HCT116 (cell line): ENCODE measurements at regions not wholly inside any gene's neighbourhood (a gene's known extent, or its start where the extent isn't known, plus 50 kb on each side); places are given as distances from the start of the nearest gene placed in this dataset.

Source experiments
- ATAC-seq: fragments of 200-7000 bp; cut with Tn5 transposase; 2 replicates; pipeline ENCODE4 v1.9.1; 2020; ENCODE audit warnings: mild to moderate bottlenecking, moderate library complexity
- BruUV-seq: library from RNA; stranded (reverse); fragments of 400-500 nt; replicated peaks from 2 replicates; lab custom pipeline; 2021; lab: Mats Ljungman, UMichigan
- CTCF ChIA-PET: fragments of 300-600 bp; sonication (Branson Sonifier 250); formaldehyde crosslinking; loops from one replicate; lab custom pipeline; 2021; ENCODE audit warnings: antibody characterized with exemption; lab: Charles Lee
- POLR2A ChIA-PET: fragments of 300-600, 350-600 bp; sonication (Branson Sonifier 250); formaldehyde crosslinking; loops from one replicate; lab custom pipeline; 2021; ENCODE audit warnings: antibody characterized with exemption; lab: Charles Lee
- RAD21 ChIA-PET, 2 experiments: fragments of 300-600 bp; sonication (Branson Sonifier 250); formaldehyde crosslinking; loops; one replicate each; lab custom pipeline; 2023; ENCODE audit warnings: low total read pairs in 2 of 2; ENCODE audit not compliant: uncharacterized antibody in 2 of 2, unreplicated experiment in 2 of 2, low non-redundant PET in 1 of 2; lab: Charles Lee
- DNase-seq: peaks from one replicate; pipeline ENCODE4 v3.0.0-alpha.2; 2010; ENCODE audit warnings: low read depth, low spot score
- H2AFZ ChIP-seq: fragments of 200-600 bp; shearing (Covaris generic), sonication (generic); 2 replicates; pipeline ENCODE4 v1.6.1; 2017; ENCODE audit warnings: low read depth, mixed run types, mixed read lengths, antibody characterized with exemption, low read length; ENCODE audit not compliant: poor library complexity, severe bottlenecking
- H3K27ac ChIP-seq: 2 replicates; pipeline ENCODE4 v1.5.1; 2012; ENCODE audit warnings: low read depth, low read length
- H3K27me3 ChIP-seq: fragments of 200-600 bp; sonication (generic); 2 replicates; pipeline ENCODE4 v1.6.1; 2016; ENCODE audit warnings: mixed run types, low read length, mixed read lengths; ENCODE audit not compliant: insufficient read depth
- H3K36me3 ChIP-seq, 2 experiments: fragments of 200-500 bp in 1 of 2; fragments of 200-600 bp in 1 of 2; sonication (Bioruptor generic) in 1 of 2; sonication (generic) in 1 of 2; 2 replicates each; pipeline versions ENCODE4 v1.5.1 to v1.6.1; 2014 to 2016; ENCODE audit warnings: low read length in 2 of 2, inconsistent platforms in 1 of 2, mixed read lengths in 1 of 2, mixed run types in 1 of 2; ENCODE audit not compliant: insufficient read depth in 2 of 2, control insufficient read depth in 1 of 2
- H3K4me1 ChIP-seq, 2 experiments: fragments of 200-600 bp in 1 of 2; sonication (generic) in 1 of 2; 2 replicates each; pipeline versions ENCODE4 v1.5.1 to v1.6.1; 2012 to 2017; ENCODE audit warnings: low read length in 2 of 2, inconsistent platforms in 1 of 2, mild to moderate bottlenecking in 1 of 2, mixed read lengths in 1 of 2, mixed run types in 1 of 2, moderate library complexity in 1 of 2; ENCODE audit not compliant: insufficient read depth in 2 of 2, control insufficient read depth in 1 of 2
- H3K4me2 ChIP-seq: fragments of 200-600 bp; sonication (generic); 2 replicates; pipeline ENCODE4 v1.6.1; 2017; ENCODE audit warnings: mixed run types, low read length, mixed read lengths
- H3K4me3 ChIP-seq, 2 experiments: fragments of 200-600 bp in 1 of 2; sonication (generic) in 1 of 2; replicated peaks in 1 of 2; 2 replicates each; pipeline ENCODE4 v1.5.1; 2011 to 2016; ENCODE audit warnings: low read length in 2 of 2, control low read depth in 1 of 2, low read depth in 1 of 2, mild to moderate bottlenecking in 1 of 2, mixed read lengths in 1 of 2, mixed run types in 1 of 2
- H3K79me2 ChIP-seq: fragments of 200-600 bp; sonication (generic); 2 replicates; pipeline ENCODE4 v1.6.1; 2017; ENCODE audit warnings: mild to moderate bottlenecking, mixed run types, low read length, moderate library complexity, mixed read lengths; ENCODE audit not compliant: insufficient read depth
- H3K9ac ChIP-seq: fragments of 200-600 bp; sonication (generic); 2 replicates; pipeline ENCODE4 v1.6.1; 2016; ENCODE audit warnings: low read length, mixed read lengths
- H3K9me2 ChIP-seq: fragments of 200-600 bp; sonication (generic), shearing (Covaris generic); 2 replicates; pipeline ENCODE4 v1.6.1; 2017; ENCODE audit warnings: mixed run types, mild to moderate bottlenecking, moderate library complexity; ENCODE audit not compliant: insufficient read depth
- H3K9me3 ChIP-seq, 2 experiments: fragments of 200-500 bp in 1 of 2; fragments of 200-600 bp in 1 of 2; sonication (Bioruptor generic) in 1 of 2; sonication (generic) in 1 of 2; 2 replicates each; pipeline ENCODE4 v1.6.1; 2014 to 2017; ENCODE audit warnings: low read length in 2 of 2, mixed read lengths in 2 of 2, inconsistent platforms in 1 of 2, low read depth in 1 of 2, mild to moderate bottlenecking in 1 of 2, mixed run types in 1 of 2, moderate library complexity in 1 of 2; ENCODE audit not compliant: control insufficient read depth in 1 of 2, insufficient read depth in 1 of 2
- H4K20me1 ChIP-seq: fragments of 200-600 bp; sonication (generic), shearing (Covaris generic); 2 replicates; pipeline ENCODE4 v1.6.1; 2017; ENCODE audit warnings: mixed run types, mild to moderate bottlenecking, moderate library complexity; ENCODE audit not compliant: insufficient read depth
- CBX3 ChIP-seq: IDR thresholded peaks from 2 replicates; pipeline ENCODE4 v1.6.1; 2012; ENCODE audit warnings: low read depth
- EGR1 ChIP-seq: IDR thresholded peaks from 2 replicates; pipeline ENCODE4 v1.6.1; 2012; ENCODE audit warnings: low read depth
- ELF1 ChIP-seq: IDR thresholded peaks from 2 replicates; pipeline ENCODE4 v1.6.1; 2012; ENCODE audit warnings: low read depth, borderline replicate concordance
- EZH2 ChIP-seq: fragments of 200-600 bp; sonication (generic); IDR thresholded peaks from 2 replicates; pipeline ENCODE4 v1.6.1; 2017; ENCODE audit warnings: antibody characterized with exemption, mixed run types
- EZH2phosphoT487 ChIP-seq: fragments of 200-600 bp; IDR thresholded peaks from 2 replicates; pipeline ENCODE4 v1.6.1; 2018; ENCODE audit warnings: antibody characterized with exemption, borderline replicate concordance
- JUND ChIP-seq: IDR thresholded peaks from 2 replicates; pipeline ENCODE4 v1.6.1; 2012
- POLR2A ChIP-seq: IDR thresholded peaks from 2 replicates; pipeline ENCODE4 v1.7.0; 2011; ENCODE audit warnings: borderline replicate concordance; ENCODE audit not compliant: insufficient read depth, insufficient read length; ENCODE audit errors: extremely low read depth
- POLR2AphosphoS5 ChIP-seq: IDR thresholded peaks from 2 replicates; pipeline ENCODE4 v1.6.1; 2011; ENCODE audit warnings: mild to moderate bottlenecking, low read depth, low read length, moderate library complexity
- SIN3A ChIP-seq: IDR thresholded peaks from 2 replicates; pipeline ENCODE4 v1.6.1; 2012; ENCODE audit warnings: low read depth
- SP1 ChIP-seq: IDR thresholded peaks from 2 replicates; pipeline ENCODE4 v1.6.1; 2012; ENCODE audit warnings: low read depth
- SRF ChIP-seq: IDR thresholded peaks from 2 replicates; pipeline ENCODE4 v1.6.1; 2012; ENCODE audit warnings: low read depth
- ZFX ChIP-seq: fragments of 450-650 bp; IDR thresholded peaks from 2 replicates; pipeline ENCODE4 v1.6.1; 2017
- intact Hi-C: fragments of 100-400 bp; cut with micrococcal nuclease; formaldehyde crosslinking; loops from 2 replicates; pipeline ENCODE4 v1.10.0; 2022
- TF ChIP-seq, protein P1 (sequence below), 3 experiments: fragments of 200-600 bp in 1 of 3; sonication (generic) in 1 of 3; IDR thresholded peaks in 2 of 3; conservative IDR thresholded peaks in 1 of 3; 2 replicates each; pipeline ENCODE4 v1.5.1; 2012 to 2017; ENCODE audit warnings: low read depth in 2 of 3, low read length in 2 of 3, antibody characterized with exemption in 1 of 3, borderline replicate concordance in 1 of 3, control low read depth in 1 of 3, mild to moderate bottlenecking in 1 of 3, mixed read lengths in 1 of 3, mixed run types in 1 of 3, moderate library complexity in 1 of 3; ENCODE audit not compliant: insufficient read depth in 1 of 3
- TF ChIP-seq, protein P2 (sequence below): IDR thresholded peaks from 2 replicates; pipeline ENCODE4 v1.6.1; 2011; ENCODE audit warnings: mild to moderate bottlenecking, low read length, moderate library complexity; ENCODE audit not compliant: insufficient replicate concordance; ENCODE audit errors: extremely low read depth
- TF ChIP-seq, protein P3 (sequence below): IDR thresholded peaks from 2 replicates; pipeline ENCODE4 v1.6.1; 2012; ENCODE audit warnings: low read depth
- TF ChIP-seq, protein P4 (sequence below): IDR thresholded peaks from 2 replicates; pipeline ENCODE4 v1.6.1; 2012

DNA sequence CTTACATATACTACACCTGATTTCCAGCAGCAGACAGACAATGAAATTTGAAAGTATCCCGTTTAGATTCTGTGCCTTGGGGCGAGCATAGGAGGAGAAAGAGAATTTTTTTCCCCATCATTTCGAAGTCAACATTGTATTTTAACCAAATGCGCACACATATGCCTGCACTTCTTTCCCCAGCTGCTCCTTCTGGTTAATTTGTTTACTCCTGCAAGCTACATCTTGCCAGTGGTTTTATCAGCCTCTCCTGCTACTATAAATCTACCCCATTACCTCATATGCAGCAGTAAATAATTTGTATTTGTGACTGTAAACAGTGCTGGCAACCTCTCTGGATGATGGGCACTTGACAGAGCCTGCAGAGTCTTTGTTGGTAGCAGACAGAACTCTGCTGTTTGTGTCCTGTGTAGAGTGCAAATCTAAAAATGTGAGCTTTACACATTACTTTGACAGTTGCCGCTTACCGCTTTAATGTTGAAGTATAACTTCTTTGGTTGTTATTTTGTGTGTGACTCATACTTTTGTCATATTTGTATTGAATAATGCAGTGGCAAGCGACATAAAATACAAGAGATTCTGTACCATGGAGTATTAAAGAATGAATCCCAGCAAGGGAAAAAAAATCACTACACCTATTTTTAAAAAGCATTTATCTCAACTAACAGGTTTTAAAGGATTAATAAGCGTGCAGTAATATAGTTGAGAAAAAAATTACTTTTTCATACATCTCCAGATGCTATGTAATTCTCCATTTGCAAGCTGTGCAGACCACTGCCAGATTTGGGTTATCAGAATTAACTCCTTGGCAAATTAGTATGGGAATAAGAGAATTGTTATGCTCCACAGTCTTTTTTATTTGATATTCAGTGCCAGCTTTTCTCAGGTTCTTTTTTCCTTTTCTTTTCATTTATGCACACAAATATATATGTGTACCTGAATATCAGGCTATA, 536.8 kb downstream of the XIRP2 start:
- ATAC-seq (no peak), DNase-seq (no peak)
- ChIA-PET RAD21 (no interaction called here), CTCF (no interaction called here), POLR2A (no interaction called here)
- H3K4me2 ChIP-seq = no peak overlapping the region
- TF ChIP-seq ZFX = no peak
- TF ChIP-seq ELF1 = no peak
- TF ChIP-seq POLR2A = no peak
- TF ChIP-seq EZH2phosphoT487 = no peak
- TF ChIP-seq, protein P1, sequence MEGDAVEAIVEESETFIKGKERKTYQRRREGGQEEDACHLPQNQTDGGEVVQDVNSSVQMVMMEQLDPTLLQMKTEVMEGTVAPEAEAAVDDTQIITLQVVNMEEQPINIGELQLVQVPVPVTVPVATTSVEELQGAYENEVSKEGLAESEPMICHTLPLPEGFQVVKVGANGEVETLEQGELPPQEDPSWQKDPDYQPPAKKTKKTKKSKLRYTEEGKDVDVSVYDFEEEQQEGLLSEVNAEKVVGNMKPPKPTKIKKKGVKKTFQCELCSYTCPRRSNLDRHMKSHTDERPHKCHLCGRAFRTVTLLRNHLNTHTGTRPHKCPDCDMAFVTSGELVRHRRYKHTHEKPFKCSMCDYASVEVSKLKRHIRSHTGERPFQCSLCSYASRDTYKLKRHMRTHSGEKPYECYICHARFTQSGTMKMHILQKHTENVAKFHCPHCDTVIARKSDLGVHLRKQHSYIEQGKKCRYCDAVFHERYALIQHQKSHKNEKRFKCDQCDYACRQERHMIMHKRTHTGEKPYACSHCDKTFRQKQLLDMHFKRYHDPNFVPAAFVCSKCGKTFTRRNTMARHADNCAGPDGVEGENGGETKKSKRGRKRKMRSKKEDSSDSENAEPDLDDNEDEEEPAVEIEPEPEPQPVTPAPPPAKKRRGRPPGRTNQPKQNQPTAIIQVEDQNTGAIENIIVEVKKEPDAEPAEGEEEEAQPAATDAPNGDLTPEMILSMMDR (IDR thresholded peaks at IDR 0.05 in 2 of 3, conservative IDR thresholded peaks at IDR 0.05 in 1 of 3; ENCODE audit: borderline replicate concordance in 1 of 3, insufficient read depth in 1 of 3, low read depth in 2 of 3, low read length in 2 of 3) = no peak
- no peak for TF ChIP-seq SIN3A
- no peak for TF ChIP-seq SRF
- TF ChIP-seq EGR1 = no peak
- TF ChIP-seq EZH2 = no peak
- TF ChIP-seq CBX3 = no peak
- TF ChIP-seq JUND = no peak
- TF ChIP-seq, protein P2, sequence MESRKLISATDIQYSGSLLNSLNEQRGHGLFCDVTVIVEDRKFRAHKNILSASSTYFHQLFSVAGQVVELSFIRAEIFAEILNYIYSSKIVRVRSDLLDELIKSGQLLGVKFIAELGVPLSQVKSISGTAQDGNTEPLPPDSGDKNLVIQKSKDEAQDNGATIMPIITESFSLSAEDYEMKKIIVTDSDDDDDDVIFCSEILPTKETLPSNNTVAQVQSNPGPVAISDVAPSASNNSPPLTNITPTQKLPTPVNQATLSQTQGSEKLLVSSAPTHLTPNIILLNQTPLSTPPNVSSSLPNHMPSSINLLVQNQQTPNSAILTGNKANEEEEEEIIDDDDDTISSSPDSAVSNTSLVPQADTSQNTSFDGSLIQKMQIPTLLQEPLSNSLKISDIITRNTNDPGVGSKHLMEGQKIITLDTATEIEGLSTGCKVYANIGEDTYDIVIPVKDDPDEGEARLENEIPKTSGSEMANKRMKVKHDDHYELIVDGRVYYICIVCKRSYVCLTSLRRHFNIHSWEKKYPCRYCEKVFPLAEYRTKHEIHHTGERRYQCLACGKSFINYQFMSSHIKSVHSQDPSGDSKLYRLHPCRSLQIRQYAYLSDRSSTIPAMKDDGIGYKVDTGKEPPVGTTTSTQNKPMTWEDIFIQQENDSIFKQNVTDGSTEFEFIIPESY = no peak
- TF ChIP-seq, protein P3, sequence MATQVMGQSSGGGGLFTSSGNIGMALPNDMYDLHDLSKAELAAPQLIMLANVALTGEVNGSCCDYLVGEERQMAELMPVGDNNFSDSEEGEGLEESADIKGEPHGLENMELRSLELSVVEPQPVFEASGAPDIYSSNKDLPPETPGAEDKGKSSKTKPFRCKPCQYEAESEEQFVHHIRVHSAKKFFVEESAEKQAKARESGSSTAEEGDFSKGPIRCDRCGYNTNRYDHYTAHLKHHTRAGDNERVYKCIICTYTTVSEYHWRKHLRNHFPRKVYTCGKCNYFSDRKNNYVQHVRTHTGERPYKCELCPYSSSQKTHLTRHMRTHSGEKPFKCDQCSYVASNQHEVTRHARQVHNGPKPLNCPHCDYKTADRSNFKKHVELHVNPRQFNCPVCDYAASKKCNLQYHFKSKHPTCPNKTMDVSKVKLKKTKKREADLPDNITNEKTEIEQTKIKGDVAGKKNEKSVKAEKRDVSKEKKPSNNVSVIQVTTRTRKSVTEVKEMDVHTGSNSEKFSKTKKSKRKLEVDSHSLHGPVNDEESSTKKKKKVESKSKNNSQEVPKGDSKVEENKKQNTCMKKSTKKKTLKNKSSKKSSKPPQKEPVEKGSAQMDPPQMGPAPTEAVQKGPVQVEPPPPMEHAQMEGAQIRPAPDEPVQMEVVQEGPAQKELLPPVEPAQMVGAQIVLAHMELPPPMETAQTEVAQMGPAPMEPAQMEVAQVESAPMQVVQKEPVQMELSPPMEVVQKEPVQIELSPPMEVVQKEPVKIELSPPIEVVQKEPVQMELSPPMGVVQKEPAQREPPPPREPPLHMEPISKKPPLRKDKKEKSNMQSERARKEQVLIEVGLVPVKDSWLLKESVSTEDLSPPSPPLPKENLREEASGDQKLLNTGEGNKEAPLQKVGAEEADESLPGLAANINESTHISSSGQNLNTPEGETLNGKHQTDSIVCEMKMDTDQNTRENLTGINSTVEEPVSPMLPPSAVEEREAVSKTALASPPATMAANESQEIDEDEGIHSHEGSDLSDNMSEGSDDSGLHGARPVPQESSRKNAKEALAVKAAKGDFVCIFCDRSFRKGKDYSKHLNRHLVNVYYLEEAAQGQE = no peak
- no peak for TF ChIP-seq SP1
- TF ChIP-seq, protein P4, sequence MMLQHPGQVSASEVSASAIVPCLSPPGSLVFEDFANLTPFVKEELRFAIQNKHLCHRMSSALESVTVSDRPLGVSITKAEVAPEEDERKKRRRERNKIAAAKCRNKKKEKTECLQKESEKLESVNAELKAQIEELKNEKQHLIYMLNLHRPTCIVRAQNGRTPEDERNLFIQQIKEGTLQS = no peak
- TF ChIP-seq POLR2AphosphoS5 = no peak
- H3K36me3 ChIP-seq = no peaks in the 10 kb centered on the region
- no peaks in the 10 kb centered on the region for H3K79me2 ChIP-seq
- no peaks in the 10 kb centered on the region for H3K9me2 ChIP-seq
- no peak overlapping the region for H3K9ac ChIP-seq
- H3K27ac ChIP-seq = no peak overlapping the region
- H3K4me3 ChIP-seq = no peak overlapping the region
- H2AFZ ChIP-seq = no peak overlapping the region
- no peaks in the 10 kb centered on the region for H3K9me3 ChIP-seq
- intact Hi-C loops = no loop called here
- H3K4me1 ChIP-seq = no peaks in the 10 kb centered on the region
- 0 out of 2 replicates have a peak, but pooled peaks cover 10% of the 10 kb centered on the region for H3K27me3 ChIP-seq
- no TSS peak for BruUV-seq
- no peaks in the 10 kb centered on the region for H4K20me1 ChIP-seq
